ENCODE measurements at regions not wholly inside any gene's neighbourhood (a gene's known extent, or its start where the extent isn't known, plus 50 kb on each side); places are given as distances from the start of the nearest gene placed in this dataset.
"Not testable (repeated sequence)": the region's sequence is repeated elsewhere in the genome, so short reads cannot be mapped to it uniquely, and the experiment has no call there.

- TF ChIP-seq CTCF (IDR thresholded peaks at IDR 0.05; ENCODE audit: low read depth, low read length, poor library complexity, severe bottlenecking); EZH2phosphoT487 (IDR thresholded peaks at IDR 0.05; ENCODE audit: borderline replicate concordance, low read length): not testable (repeated sequence)
Measured at GRCh38 chr12:20093190-20093810, 275.0 kb upstream of the PDE3A start.
